Muscle layer of duodenum (tissue), 2 donors: ENCODE measurements at regions not wholly inside any gene's neighbourhood (a gene's known extent, or its start where the extent isn't known, plus 50 kb on each side); places are given as distances from the start of the nearest gene placed in this dataset.

ENCODE experiments used
- H3K27ac ChIP-seq: one replicate; pipeline ENCODE4 v1.7.0; 2013; ENCODE audit warnings: mild to moderate bottlenecking, low read length
- H3K27me3 ChIP-seq: one replicate; pipeline ENCODE4 v1.7.0; 2013; ENCODE audit warnings: low read depth, mild to moderate bottlenecking, control low read depth, low read length
- H3K36me3 ChIP-seq, 2 donors: one replicate each; pipeline ENCODE4 v1.7.0; 2013; ENCODE audit warnings: low read length in 2 of 2, control low read depth in 1 of 2, mild to moderate bottlenecking in 1 of 2; ENCODE audit not compliant: insufficient read depth in 2 of 2, control insufficient read depth in 1 of 2
- H3K4me1 ChIP-seq, 2 donors: one replicate each; pipeline ENCODE4 v1.7.0; 2013; ENCODE audit warnings: low read length in 2 of 2, mild to moderate bottlenecking in 2 of 2, control low read depth in 1 of 2, moderate library complexity in 1 of 2; ENCODE audit not compliant: insufficient read depth in 2 of 2, control insufficient read depth in 1 of 2
- H3K4me3 ChIP-seq, 2 donors: one replicate each; pipeline ENCODE4 v1.7.0; 2013; ENCODE audit warnings: low read length in 2 of 2, low read depth in 1 of 2, mild to moderate bottlenecking in 1 of 2
- H3K9me3 ChIP-seq, 2 donors: one replicate each; pipeline ENCODE4 v1.7.0; 2013; ENCODE audit warnings: low read length in 2 of 2, control low read depth in 1 of 2, mild to moderate bottlenecking in 1 of 2; ENCODE audit not compliant: control insufficient read depth in 1 of 2
- donor health status: healthy.

DNA sequence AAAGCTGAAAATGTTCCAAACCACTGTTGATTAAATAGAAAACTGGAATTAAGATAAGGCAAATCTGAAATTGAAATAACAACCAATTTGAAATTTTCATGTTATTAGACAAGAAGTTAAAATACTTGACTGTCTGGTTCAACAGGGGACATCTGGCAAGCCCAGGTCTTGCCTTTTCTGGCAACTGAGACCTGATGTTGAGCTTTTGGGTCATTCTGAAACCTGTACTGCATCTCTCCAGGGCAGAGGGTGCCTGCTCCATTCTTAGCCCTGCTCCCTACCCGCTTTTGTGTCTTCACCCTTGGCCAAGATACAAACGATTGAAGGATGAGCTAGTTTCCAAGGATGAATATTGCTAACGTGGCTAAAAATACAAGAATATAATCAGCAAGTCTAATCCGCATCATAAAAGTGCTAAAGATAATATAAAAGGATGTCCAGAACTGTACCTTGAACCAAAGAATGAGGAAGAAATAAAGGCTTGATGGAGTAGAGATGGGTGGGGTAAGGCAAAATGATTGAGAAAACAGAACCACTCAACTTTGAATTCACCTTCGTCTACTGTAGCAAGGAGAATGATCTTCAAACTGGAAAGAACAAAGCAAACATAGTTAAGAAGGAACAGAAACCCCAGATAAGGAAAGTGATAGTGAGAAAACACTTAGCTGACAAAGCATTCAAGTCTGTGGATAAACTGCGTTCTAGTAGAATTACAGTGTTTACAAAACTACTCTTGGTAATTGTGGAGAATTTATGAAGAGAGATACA is 109.8 kb upstream of the MAN1A1 start:
- H3K36me3 ChIP-seq = no peaks in the 10 kb centered on the region
- no peak overlapping the region for H3K27ac ChIP-seq
- no peaks in the 10 kb centered on the region for H3K9me3 ChIP-seq
- H3K4me1 ChIP-seq = no peaks in the 10 kb centered on the region
- H3K27me3 ChIP-seq = no peaks in the 10 kb centered on the region
- no peak overlapping the region for H3K4me3 ChIP-seq

DNA sequence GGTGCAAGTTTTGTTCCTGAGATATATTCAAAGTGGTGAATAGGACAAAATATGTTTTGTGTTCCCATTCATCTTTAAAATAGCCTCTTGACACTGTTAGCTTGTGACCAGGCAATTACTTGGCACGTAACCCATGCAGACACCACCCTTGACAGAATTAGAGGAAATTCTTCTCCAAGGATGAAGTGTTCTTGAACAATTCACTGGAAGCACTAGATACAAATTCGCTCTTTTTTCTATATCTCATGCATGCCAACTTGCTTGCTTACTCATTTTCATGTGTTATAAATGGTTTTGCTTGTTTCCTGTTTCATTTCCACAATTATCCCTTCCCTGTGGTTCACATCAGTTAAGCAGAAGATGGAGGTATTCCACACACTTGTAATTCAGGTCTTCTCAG is 105.2 kb upstream of the MAN1A1 start:
- no peak overlapping the region for H3K4me3 ChIP-seq
- no peaks in the 10 kb centered on the region for H3K27me3 ChIP-seq
- H3K9me3 ChIP-seq = no peaks in the 10 kb centered on the region
- H3K27ac ChIP-seq = no peak overlapping the region
- no peaks in the 10 kb centered on the region for H3K36me3 ChIP-seq
- peaks cover 0 to 5% of the 10 kb centered on the region in 2 donors for H3K4me1 ChIP-seq

DNA sequence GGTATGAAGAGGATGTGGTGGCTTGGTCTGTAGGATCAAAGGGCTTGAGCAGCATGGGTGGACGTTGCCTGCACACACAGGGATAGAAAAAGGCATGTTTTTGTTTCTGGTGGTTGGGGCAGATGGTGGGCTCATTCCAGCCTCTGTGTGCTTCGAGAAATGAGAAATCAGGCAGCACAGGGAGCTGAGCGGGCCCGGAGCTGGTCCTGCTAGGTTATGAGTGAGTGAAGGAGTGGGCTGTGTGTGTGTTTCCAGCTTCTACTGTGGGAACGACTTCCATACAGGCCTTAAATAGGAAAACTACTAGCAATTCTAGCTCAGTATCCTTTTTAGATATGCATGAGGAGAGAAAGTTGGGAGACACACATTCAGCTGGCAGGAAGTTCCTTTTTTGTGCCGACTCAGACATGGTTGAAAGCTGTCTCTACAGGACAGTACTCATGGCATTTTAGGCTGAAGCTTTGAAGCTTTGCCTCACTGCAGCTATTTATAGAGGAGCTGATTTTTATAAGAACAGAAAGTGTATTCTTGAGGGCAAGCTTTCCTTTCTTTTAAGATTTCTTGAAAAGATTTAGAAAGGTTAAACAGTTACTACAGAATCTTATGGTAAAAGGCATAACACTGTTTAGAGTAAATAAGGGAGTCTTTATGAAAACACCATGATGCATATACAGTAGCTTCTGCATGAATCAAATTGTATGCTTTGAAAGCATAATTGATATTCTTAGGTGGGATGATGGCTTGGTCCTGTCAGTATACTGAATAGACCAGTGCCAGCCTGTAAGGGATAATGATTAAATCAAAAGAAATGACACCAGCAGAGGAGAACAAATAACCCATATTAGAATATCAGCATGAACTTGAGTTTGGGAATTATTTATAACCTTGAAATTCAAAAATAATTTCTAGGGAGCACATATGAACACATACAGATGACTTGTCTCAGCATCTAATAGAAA is 104.0 kb upstream of the MAN1A1 start:
- Histone ChIP-seq H3K4me3 (no peak overlapping the region), H3K9me3 (no peaks in the 10 kb centered on the region), H3K36me3 (no peaks in the 10 kb centered on the region), H3K27me3 (no peaks in the 10 kb centered on the region), H3K4me1 (peaks cover 5 to 6% of the 10 kb centered on the region in 2 donors), H3K27ac (no peak overlapping the region)

DNA sequence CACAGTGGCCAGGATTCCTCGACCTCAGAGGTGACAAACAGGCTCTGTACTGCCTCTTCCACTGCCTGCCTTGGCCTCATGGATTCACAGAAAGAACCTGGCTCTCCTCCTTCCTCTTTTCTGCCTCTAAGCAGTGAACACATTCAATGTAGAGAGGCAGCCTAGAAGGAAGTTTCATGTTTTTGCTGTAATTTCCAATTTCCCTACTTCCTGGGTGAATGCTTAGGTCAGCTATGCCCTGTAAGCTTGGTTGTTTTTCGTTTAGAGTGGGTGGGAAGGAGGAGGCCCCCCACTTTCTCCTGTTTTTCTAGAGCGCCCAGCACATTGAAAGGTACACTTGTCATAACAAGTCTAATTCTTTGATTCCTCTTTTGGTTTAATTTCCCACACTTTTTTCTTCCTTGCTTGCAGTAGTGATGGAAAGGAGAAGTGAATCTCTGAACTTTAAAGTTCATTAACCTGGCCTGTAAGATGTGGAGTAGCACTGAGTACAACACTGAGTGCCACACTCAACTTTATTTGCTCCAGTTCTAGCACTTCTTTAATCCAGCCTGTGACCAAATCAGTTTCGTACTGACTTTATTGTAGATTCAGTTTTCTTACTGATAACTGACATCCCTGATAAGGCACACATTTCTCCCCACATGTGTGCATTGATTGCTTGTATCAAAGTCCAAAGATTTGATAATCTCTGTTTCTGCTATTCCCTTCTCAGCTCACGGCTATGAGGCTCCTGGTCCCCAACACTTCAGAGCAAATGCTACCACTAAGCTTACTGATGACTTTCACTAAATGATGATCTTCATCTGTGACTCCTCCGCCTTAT is 100.0 kb upstream of the MAN1A1 start:
- H3K4me3 ChIP-seq = no peak overlapping the region
- no peaks in the 10 kb centered on the region for H3K27me3 ChIP-seq
- peaks cover 13 to 20% of the 10 kb centered on the region in 2 donors for H3K4me1 ChIP-seq
- H3K9me3 ChIP-seq = no peaks in the 10 kb centered on the region
- H3K27ac ChIP-seq = no peak overlapping the region
- H3K36me3 ChIP-seq = no peaks in the 10 kb centered on the region

DNA sequence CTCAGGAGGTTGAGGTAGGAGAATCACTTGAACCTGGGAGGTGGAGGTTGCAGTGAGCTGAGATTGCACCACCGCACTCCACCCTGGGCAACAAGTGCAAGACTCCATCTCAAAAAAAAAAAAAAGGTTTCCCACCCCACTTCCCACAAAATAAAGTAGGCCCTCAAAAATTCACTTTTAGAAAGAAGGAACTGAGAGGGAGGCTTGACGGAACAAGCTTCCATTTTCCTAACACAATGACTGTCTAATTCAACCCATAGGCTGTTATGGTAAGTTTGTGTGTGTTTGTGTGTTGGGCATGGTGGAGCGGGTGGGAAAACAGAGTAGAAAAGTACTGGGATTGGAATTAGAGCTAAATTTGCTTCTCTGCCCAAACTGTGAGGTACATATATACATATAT is 98.4 kb upstream of the MAN1A1 start:
- H3K9me3 ChIP-seq = no peaks in the 10 kb centered on the region
- H3K36me3 ChIP-seq = no peaks in the 10 kb centered on the region
- H3K27ac ChIP-seq = no peak overlapping the region
- H3K27me3 ChIP-seq = no peaks in the 10 kb centered on the region
- no peak overlapping the region for H3K4me3 ChIP-seq
- H3K4me1 ChIP-seq = peaks cover 13 to 20% of the 10 kb centered on the region in 2 donors

DNA sequence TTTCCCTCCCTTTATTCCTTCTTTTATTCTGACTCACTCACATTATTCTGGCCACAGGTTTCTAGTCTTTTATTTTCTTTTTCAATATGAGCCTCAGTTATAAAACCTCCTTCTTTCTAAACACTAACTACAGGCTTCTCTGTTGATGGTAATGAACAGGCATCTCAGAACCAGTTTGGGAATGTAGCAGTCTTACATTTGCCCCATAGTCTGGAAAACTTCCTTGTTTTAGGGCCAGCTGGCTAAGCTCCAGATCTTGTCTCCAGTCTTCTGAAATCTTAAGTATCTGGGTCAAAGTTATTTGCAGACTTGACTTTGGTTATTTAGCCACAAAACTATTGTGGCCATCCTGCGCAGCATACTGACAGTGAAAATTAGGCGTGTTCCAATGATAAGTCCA is 97.0 kb upstream of the MAN1A1 start:
- Histone ChIP-seq H3K4me3 (no peak overlapping the region), H3K27me3 (no peaks in the 10 kb centered on the region), H3K36me3 (no peaks in the 10 kb centered on the region), H3K9me3 (no peaks in the 10 kb centered on the region), H3K4me1 (peaks cover 13 to 20% of the 10 kb centered on the region in 2 donors), H3K27ac (peak overlapping the region; percentile 43)

DNA sequence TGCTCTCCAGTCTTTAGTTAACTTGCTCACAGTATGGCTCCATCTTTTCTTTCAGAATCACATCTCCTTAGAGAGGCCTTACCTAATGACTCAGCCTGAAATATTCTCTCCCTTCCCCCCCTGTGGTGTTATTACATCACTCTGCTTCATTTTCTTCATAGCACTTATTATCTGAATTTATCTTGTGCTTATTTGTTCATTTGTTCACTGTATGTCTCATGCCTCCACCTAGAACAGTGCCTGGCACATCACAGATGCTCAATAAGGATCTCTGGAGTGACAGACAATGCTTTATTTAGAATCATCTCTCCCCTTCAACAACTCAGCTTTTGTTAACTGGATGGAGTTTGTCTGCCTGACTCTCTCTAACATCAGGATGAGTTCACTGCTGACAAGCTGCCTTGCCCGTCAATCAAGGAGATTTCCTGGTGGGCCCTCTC is 96.6 kb upstream of the MAN1A1 start:
- Histone ChIP-seq H3K4me3 (no peak overlapping the region), H3K27ac (peak overlapping the region; percentile 43), H3K9me3 (no peaks in the 10 kb centered on the region), H3K27me3 (no peaks in the 10 kb centered on the region), H3K4me1 (peaks cover 13 to 20% of the 10 kb centered on the region in 2 donors), H3K36me3 (no peaks in the 10 kb centered on the region)

DNA sequence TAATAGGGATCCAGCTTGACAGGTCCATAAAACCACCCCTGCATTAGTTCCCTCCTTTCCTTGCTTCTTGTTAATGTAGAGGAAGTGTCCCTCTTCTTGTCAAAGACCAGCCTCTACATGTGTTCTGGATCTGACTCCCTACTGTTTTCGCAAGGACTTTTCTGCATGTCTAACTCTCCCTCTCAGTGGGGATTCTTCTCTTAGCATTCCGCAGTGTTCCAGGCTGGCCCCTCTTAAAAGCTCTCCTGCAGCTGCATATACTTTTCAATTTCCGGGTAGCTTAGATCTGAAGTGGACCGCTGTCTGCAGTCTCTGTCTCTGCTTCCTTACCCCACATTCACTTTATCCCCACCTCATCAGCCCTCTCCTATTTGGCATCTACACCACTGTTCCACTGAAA is 96.1 kb upstream of the MAN1A1 start:
- H3K36me3 ChIP-seq = no peaks in the 10 kb centered on the region
- peaks cover 13 to 20% of the 10 kb centered on the region in 2 donors for H3K4me1 ChIP-seq
- H3K27me3 ChIP-seq = no peaks in the 10 kb centered on the region
- H3K27ac ChIP-seq = no peak overlapping the region
- H3K9me3 ChIP-seq = no peaks in the 10 kb centered on the region
- H3K4me3 ChIP-seq = no peak overlapping the region

DNA sequence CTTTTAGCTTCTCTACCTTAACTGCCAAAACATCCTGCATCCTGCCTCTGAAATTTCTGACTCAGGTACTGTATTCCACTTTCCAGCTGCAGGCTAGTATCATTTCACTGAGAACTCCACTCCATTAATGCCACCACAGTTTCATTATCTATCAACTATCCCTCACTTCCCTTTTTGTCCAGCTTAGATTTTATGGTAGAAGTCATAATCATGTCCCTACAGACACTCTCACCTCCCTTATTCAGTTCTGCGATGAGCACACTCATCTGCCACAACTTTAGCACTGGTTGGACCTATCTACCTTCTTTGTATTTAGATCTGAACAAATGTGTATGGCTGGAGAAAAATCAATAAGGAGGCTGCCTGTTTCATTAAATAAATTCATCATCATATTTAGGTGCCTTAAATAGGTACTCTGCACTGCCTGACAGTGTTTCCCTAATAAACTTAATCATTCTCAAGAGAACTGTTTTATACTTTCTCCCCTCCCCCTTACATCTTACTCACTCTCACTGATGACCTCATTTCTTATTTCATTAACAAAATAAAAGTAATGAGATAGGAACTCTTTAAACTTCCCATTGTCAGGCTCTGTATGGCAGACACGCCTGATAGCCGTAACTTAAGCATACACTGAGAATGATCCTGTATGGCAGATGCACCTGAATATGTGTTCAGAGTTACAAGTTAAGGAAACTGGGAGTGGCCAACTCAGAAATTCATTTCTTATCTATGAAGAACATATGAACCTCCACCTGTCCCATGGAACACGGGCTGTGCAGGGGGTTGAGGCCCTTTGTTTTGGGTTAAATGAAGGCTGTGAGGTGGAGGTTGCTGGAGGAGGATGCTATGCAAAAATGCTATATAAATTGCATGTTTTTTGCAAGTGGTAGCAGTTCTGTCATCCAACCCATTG is 95.3 kb upstream of the MAN1A1 start:
- no peaks in the 10 kb centered on the region for H3K9me3 ChIP-seq
- H3K4me3 ChIP-seq = no peak overlapping the region
- H3K4me1 ChIP-seq = peaks cover 13 to 20% of the 10 kb centered on the region in 2 donors
- H3K36me3 ChIP-seq = no peaks in the 10 kb centered on the region
- no peaks in the 10 kb centered on the region for H3K27me3 ChIP-seq
- no peak overlapping the region for H3K27ac ChIP-seq

DNA sequence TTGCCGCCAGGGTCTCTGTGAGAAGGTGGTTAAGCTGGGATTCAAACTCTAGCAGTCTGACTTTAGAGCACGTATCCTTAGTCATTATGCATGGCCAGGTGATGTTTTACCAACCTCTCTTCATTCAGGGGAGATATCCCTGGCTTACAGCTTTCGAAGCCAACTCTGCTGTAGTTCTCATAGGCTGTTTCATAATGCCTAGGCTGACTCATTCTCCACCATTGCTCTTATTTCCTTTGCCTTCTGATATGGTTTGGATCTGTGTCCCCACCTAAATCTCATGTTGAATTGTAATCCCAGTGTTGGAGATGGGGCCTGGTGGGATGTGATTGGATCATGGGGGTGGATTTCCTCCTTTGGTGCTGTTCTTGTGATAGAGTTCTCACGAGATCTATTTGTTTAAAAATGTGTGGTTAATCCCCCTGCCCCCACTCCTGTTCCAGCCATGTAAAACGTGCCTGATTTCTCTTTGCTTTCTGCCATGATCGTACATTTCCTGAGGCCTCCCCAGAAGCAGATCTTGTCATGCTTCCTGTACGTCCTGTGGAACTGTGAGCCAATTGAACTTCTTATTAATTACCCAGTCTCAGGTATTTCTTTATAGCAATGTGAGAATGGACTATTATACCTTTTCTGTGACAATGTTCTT is 94.6 kb upstream of the MAN1A1 start:
- H3K27me3 ChIP-seq = no peaks in the 10 kb centered on the region
- H3K9me3 ChIP-seq = no peaks in the 10 kb centered on the region
- H3K4me1 ChIP-seq = peaks cover 13 to 18% of the 10 kb centered on the region in 2 donors
- no peak overlapping the region for H3K27ac ChIP-seq
- no peak overlapping the region for H3K4me3 ChIP-seq
- H3K36me3 ChIP-seq = no peaks in the 10 kb centered on the region
